ENCODE measurements at regions not wholly inside any gene's neighbourhood (a gene's known extent, or its start where the extent isn't known, plus 50 kb on each side); places are given as distances from the start of the nearest gene placed in this dataset.

DNA sequence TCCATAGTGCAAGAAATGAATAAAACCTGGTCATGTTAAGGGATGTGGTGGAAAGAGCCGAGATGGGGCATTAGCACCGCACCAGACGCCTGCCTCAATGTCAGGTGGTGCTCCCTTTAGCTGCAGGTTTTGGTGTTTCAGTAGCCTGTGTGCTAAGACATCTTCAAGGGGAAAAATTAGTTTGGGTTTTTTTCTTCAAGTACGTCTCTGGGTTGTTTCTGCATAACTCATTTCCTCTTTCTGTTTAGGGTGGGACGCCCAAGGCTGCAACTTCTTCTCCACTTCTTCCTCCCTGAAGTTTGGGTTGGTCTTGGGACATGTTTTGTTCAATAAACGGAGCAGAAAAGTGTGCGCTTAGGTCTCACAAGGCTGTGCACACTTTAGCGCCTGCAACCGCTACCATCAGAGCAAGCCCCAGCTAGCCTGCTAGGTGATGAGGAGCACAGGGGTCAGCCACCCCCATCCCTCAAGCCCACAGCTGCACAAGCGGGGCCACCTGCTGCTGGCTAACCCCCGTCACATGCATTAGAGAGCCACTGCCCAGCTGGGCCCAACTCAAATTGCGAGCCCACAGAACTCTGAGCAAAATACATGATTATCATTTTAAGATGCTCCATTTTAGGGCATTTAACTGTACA is 1495.7 kb downstream of the TBC1D22A start:
- Histone ChIP-seq H3K4me1 (ENCODE audit: control insufficient read depth in 1 of 2, low read depth in 2 of 2) (no peaks in the 10 kb centered on the region), H3K27me3 (replicated peaks; ENCODE audit: insufficient read depth) (no peaks in the 10 kb centered on the region), H3K27ac (no peak overlapping the region), H3K9me3 (no peaks in the 10 kb centered on the region), H3K4me3 (no peak overlapping the region), H3K36me3 (no peaks in the 10 kb centered on the region)
- ATAC-seq (ENCODE audit: insufficient number of reproducible peaks, low FRiP score, low read depth) (no peak), DNase-seq (ENCODE audit: low spot score) (no peak)
- no peak for TF ChIP-seq CTCF (IDR thresholded peaks at IDR 0.05)

DNA sequence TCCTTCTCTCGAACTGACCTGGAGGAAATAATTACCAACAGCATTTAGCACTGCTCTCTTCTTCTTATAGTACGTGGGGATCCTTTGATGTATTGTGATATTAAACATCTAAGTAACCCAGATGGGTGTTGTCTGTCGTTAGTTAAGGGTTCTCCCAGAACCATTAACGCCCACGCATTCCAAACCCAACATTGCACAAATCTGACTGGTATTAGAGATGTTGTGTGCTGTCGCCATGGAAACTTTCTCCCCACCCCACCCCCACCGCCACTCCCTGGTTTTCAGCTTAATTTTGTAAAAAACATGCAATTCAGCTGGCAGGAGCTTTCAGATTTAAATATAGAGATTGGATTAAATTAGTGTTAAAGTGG is 1495.2 kb downstream of the TBC1D22A start:
- no peak for TF ChIP-seq CTCF (IDR thresholded peaks at IDR 0.05)
- no peak overlapping the region for H3K27ac ChIP-seq
- DNase-seq (ENCODE audit: low spot score) (no peak), ATAC-seq (ENCODE audit: insufficient number of reproducible peaks, low FRiP score, low read depth) (no peak)
- no peaks in the 10 kb centered on the region for H3K27me3 ChIP-seq (replicated peaks; ENCODE audit: insufficient read depth)
- H3K4me1 ChIP-seq (ENCODE audit: control insufficient read depth in 1 of 2, low read depth in 2 of 2), result no peaks in the 10 kb centered on the region
- H3K9me3 ChIP-seq, result no peaks in the 10 kb centered on the region
- H3K4me3 ChIP-seq, result no peak overlapping the region
- no peaks in the 10 kb centered on the region for H3K36me3 ChIP-seq

- Histone ChIP-seq H3K4me3 (no peak overlapping the region), H3K9me3 (no peaks in the 10 kb centered on the region), H3K27me3 (replicated peaks; ENCODE audit: insufficient read depth) (no peaks in the 10 kb centered on the region), H3K27ac (no peak overlapping the region), H3K36me3 (no peaks in the 10 kb centered on the region), H3K4me1 (ENCODE audit: control insufficient read depth in 1 of 2, low read depth in 2 of 2) (no peaks in the 10 kb centered on the region)
- ATAC-seq (ENCODE audit: insufficient number of reproducible peaks, low FRiP score, low read depth) (no peak), DNase-seq (ENCODE audit: low spot score) (no peak)
- no peak for TF ChIP-seq CTCF (IDR thresholded peaks at IDR 0.05)
Measured at GRCh38 chr22:48256776-48257684, 1494.6 kb downstream of the TBC1D22A start.

GRCh38 chr22:48256041-48256739 is 1493.7 kb downstream of the TBC1D22A start:
- Histone ChIP-seq H3K36me3 (no peaks in the 10 kb centered on the region), H3K27me3 (replicated peaks; ENCODE audit: insufficient read depth) (no peaks in the 10 kb centered on the region), H3K4me1 (ENCODE audit: control insufficient read depth in 1 of 2, low read depth in 2 of 2) (no peaks in the 10 kb centered on the region), H3K4me3 (no peak overlapping the region), H3K27ac (no peak overlapping the region), H3K9me3 (no peaks in the 10 kb centered on the region)
- TF ChIP-seq CTCF (IDR thresholded peaks at IDR 0.05), result no peak
- ATAC-seq (ENCODE audit: insufficient number of reproducible peaks, low FRiP score, low read depth), result no peak
- DNase-seq (ENCODE audit: low spot score), result no peak

- no peaks in the 10 kb centered on the region for H3K9me3 ChIP-seq
- no peak for ATAC-seq (ENCODE audit: insufficient number of reproducible peaks, low FRiP score, low read depth)
- H3K36me3 ChIP-seq, result no peaks in the 10 kb centered on the region
- H3K4me3 ChIP-seq, result no peak overlapping the region
- no peak overlapping the region for H3K27ac ChIP-seq
- no peak for TF ChIP-seq CTCF (IDR thresholded peaks at IDR 0.05)
- DNase-seq (ENCODE audit: low spot score), result no peak
- H3K4me1 ChIP-seq (ENCODE audit: control insufficient read depth in 1 of 2, low read depth in 2 of 2), result no peaks in the 10 kb centered on the region
- no peaks in the 10 kb centered on the region for H3K27me3 ChIP-seq (replicated peaks; ENCODE audit: insufficient read depth)
Measured at GRCh38 chr22:48254311-48254873, 1491.9 kb downstream of the TBC1D22A start.
